Activated CD8-positive, alpha-beta memory T cell treated with anti-CD3 and anti-CD28 coated beads, Interleukin-2, amount 50 U/mL, for 4 hours (primary cell): ENCODE measurements at regions not wholly inside any gene's neighbourhood (a gene's known extent, or its start where the extent isn't known, plus 50 kb on each side); places are given as distances from the start of the nearest gene placed in this dataset.

Experiments
- DNase-seq: peaks from one replicate; pipeline ENCODE4 v3.0.0-alpha.2; 2020

- DNase-seq, result no peak
Measured at GRCh38 chr2:220296174-220296573, 668.7 kb downstream of the SLC4A3 start.

- DNase-seq, result no peak
Measured at GRCh38 chr2:220297093-220297492, 669.7 kb downstream of the SLC4A3 start.

- no peak for DNase-seq
Measured at GRCh38 chr2:220300806-220301205, 673.4 kb downstream of the SLC4A3 start.

GRCh38 chr2:220302756-220303155 lies 675.3 kb downstream of the SLC4A3 start:
- DNase-seq, result no peak

GRCh38 chr2:220309215-220309614 lies 681.8 kb downstream of the SLC4A3 start:
- no peak for DNase-seq

GRCh38 chr2:220310451-220310861 lies 683.0 kb downstream of the SLC4A3 start:
- DNase-seq, result no peak

GRCh38 chr2:220315098-220315823 lies 687.8 kb downstream of the SLC4A3 start:
- DNase-seq, result no peak

GRCh38 chr2:220318037-220318436 lies 690.6 kb downstream of the SLC4A3 start:
- DNase-seq, result no peak

GRCh38 chr2:220318508-220318907 lies 691.1 kb downstream of the SLC4A3 start:
- no peak for DNase-seq

GRCh38 chr2:220320326-220320725 lies 692.9 kb downstream of the SLC4A3 start:
- no peak for DNase-seq

- no peak for DNase-seq
Measured at GRCh38 chr2:220332886-220333285, 705.5 kb downstream of the SLC4A3 start.

- DNase-seq, result no peak
Measured at GRCh38 chr2:220334210-220334609, 706.8 kb downstream of the SLC4A3 start.

- DNase-seq, result no peak
Measured at GRCh38 chr2:220334871-220335590, 707.6 kb downstream of the SLC4A3 start.

GRCh38 chr2:220335591-220335915 lies 708.1 kb downstream of the SLC4A3 start:
- DNase-seq, result no peak

- no peak for DNase-seq
Measured at GRCh38 chr2:220336771-220337170, 709.3 kb downstream of the SLC4A3 start.

GRCh38 chr2:220337611-220338440 lies 710.4 kb downstream of the SLC4A3 start:
- no peak for DNase-seq

- no peak for DNase-seq
Measured at GRCh38 chr2:220341014-220341413, 713.6 kb downstream of the SLC4A3 start.

GRCh38 chr2:220346919-220347318 lies 719.5 kb downstream of the SLC4A3 start:
- no peak for DNase-seq

GRCh38 chr2:220347626-220348025 lies 720.2 kb downstream of the SLC4A3 start:
- DNase-seq, result no peak

- DNase-seq, result no peak
Measured at GRCh38 chr2:220348206-220348605, 720.8 kb downstream of the SLC4A3 start.

GRCh38 chr2:220353897-220354296 lies 726.5 kb downstream of the SLC4A3 start:
- DNase-seq, result no peak

- no peak for DNase-seq
Measured at GRCh38 chr2:220356076-220356475, 728.6 kb downstream of the SLC4A3 start.

GRCh38 chr2:220365023-220365422 lies 737.6 kb downstream of the SLC4A3 start:
- no peak for DNase-seq

GRCh38 chr2:220366765-220367164 lies 739.3 kb downstream of the SLC4A3 start:
- DNase-seq, result no peak
